ENCODE measurements at regions not wholly inside any gene's neighbourhood (a gene's known extent, or its start where the extent isn't known, plus 50 kb on each side); places are given as distances from the start of the nearest gene placed in this dataset.

GRCh38 chr3:182713743-182714517 is 79.4 kb upstream of the ATP11B start:
- in situ Hi-C loops (cut with HindIII; ENCODE audit: low pct_unique_long_range_greater_than_20kb, low sequenced_read_pairs), result no loop called here
- DNase-seq (ENCODE audit: low read depth, low spot score), result peak; percentile 83

- in situ Hi-C loops (cut with HindIII; ENCODE audit: low pct_unique_long_range_greater_than_20kb, low sequenced_read_pairs), result no loop called here
- DNase-seq (ENCODE audit: low read depth, low spot score), result no peak
Observed at GRCh38 chr3:182715006-182715405, 78.3 kb upstream of the ATP11B start.

GRCh38 chr3:182716114-182716688 is 77.1 kb upstream of the ATP11B start:
- DNase-seq (ENCODE audit: low read depth, low spot score), result no peak
- in situ Hi-C loops (cut with HindIII; ENCODE audit: low pct_unique_long_range_greater_than_20kb, low sequenced_read_pairs), result no loop called here

GRCh38 chr3:182717216-182717615 is 76.1 kb upstream of the ATP11B start:
- DNase-seq (ENCODE audit: low read depth, low spot score), result no peak
- in situ Hi-C loops (cut with HindIII; ENCODE audit: low pct_unique_long_range_greater_than_20kb, low sequenced_read_pairs), result no loop called here

- DNase-seq (ENCODE audit: low read depth, low spot score), result no peak
- in situ Hi-C loops (cut with HindIII; ENCODE audit: low pct_unique_long_range_greater_than_20kb, low sequenced_read_pairs), result no loop called here
Observed at GRCh38 chr3:182722907-182723306, 70.4 kb upstream of the ATP11B start.

- in situ Hi-C loops (cut with HindIII; ENCODE audit: low pct_unique_long_range_greater_than_20kb, low sequenced_read_pairs), result no loop called here
Observed at GRCh38 chr3:182723596-182723995, 69.7 kb upstream of the ATP11B start.

GRCh38 chr3:182725372-182726251 is 67.7 kb upstream of the ATP11B start:
- in situ Hi-C loops (cut with HindIII; ENCODE audit: low pct_unique_long_range_greater_than_20kb, low sequenced_read_pairs), result no loop called here
- DNase-seq (ENCODE audit: low read depth, low spot score), result no peak

More at GRCh38 chr3:182723596-182723995, 69.7 kb upstream of the ATP11B start:
- no peak for DNase-seq (ENCODE audit: low read depth, low spot score)

GRCh38 chr3:182726258-182727142 is 66.8 kb upstream of the ATP11B start:
- in situ Hi-C loops (cut with HindIII; ENCODE audit: low pct_unique_long_range_greater_than_20kb, low sequenced_read_pairs), result no loop called here
- DNase-seq (ENCODE audit: low read depth, low spot score), result no peak

- no peak for DNase-seq (ENCODE audit: low read depth, low spot score)
- in situ Hi-C loops (cut with HindIII; ENCODE audit: low pct_unique_long_range_greater_than_20kb, low sequenced_read_pairs), result no loop called here
Observed at GRCh38 chr3:182728238-182728637, 65.1 kb upstream of the ATP11B start.

- DNase-seq (ENCODE audit: low read depth, low spot score), result no peak
- in situ Hi-C loops (cut with HindIII; ENCODE audit: low pct_unique_long_range_greater_than_20kb, low sequenced_read_pairs), result no loop called here
Observed at GRCh38 chr3:182729903-182730674, 63.2 kb upstream of the ATP11B start.

- in situ Hi-C loops (cut with HindIII; ENCODE audit: low pct_unique_long_range_greater_than_20kb, low sequenced_read_pairs), result no loop called here
- no peak for DNase-seq (ENCODE audit: low read depth, low spot score)
Observed at GRCh38 chr3:182730675-182731042, 62.6 kb upstream of the ATP11B start.

- in situ Hi-C loops (cut with HindIII; ENCODE audit: low pct_unique_long_range_greater_than_20kb, low sequenced_read_pairs), result no loop called here
- DNase-seq (ENCODE audit: low read depth, low spot score), result no peak
Observed at GRCh38 chr3:182731764-182732163, 61.5 kb upstream of the ATP11B start.

GRCh38 chr3:182732232-182733015 is 60.9 kb upstream of the ATP11B start:
- DNase-seq (ENCODE audit: low read depth, low spot score), result no peak
- in situ Hi-C loops (cut with HindIII; ENCODE audit: low pct_unique_long_range_greater_than_20kb, low sequenced_read_pairs), result no loop called here

GRCh38 chr3:182735672-182736071 is 57.6 kb upstream of the ATP11B start:
- DNase-seq (ENCODE audit: low read depth, low spot score), result no peak
- in situ Hi-C loops (cut with HindIII; ENCODE audit: low pct_unique_long_range_greater_than_20kb, low sequenced_read_pairs), result no loop called here

- in situ Hi-C loops (cut with HindIII; ENCODE audit: low pct_unique_long_range_greater_than_20kb, low sequenced_read_pairs), result no loop called here
- DNase-seq (ENCODE audit: low read depth, low spot score), result no peak
Observed at GRCh38 chr3:182737825-182738224, 55.5 kb upstream of the ATP11B start.

Data from SK-MEL-5 (cell line).